ENCODE measurements at regions not wholly inside any gene's neighbourhood (a gene's known extent, or its start where the extent isn't known, plus 50 kb on each side); places are given as distances from the start of the nearest gene placed in this dataset.

DNA sequence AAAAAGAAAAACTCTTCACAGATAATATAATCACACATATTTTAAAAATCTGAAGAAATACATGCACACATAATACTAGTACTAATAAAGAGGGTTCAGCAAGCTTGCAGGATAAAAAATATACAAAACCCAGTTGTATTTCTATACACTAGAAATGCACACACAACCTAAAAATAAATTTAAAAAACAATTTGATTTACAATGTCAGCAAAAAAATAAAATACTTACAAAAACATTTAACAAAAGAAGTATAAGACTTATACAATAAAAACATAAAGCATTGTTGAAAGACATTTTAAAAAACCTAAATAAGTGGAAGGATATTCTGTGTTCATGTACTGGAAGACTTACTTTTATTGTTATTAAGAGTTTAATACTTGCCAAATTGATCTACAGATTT is 81.7 kb upstream of the ALK start:
- TF ChIP-seq, protein P1, sequence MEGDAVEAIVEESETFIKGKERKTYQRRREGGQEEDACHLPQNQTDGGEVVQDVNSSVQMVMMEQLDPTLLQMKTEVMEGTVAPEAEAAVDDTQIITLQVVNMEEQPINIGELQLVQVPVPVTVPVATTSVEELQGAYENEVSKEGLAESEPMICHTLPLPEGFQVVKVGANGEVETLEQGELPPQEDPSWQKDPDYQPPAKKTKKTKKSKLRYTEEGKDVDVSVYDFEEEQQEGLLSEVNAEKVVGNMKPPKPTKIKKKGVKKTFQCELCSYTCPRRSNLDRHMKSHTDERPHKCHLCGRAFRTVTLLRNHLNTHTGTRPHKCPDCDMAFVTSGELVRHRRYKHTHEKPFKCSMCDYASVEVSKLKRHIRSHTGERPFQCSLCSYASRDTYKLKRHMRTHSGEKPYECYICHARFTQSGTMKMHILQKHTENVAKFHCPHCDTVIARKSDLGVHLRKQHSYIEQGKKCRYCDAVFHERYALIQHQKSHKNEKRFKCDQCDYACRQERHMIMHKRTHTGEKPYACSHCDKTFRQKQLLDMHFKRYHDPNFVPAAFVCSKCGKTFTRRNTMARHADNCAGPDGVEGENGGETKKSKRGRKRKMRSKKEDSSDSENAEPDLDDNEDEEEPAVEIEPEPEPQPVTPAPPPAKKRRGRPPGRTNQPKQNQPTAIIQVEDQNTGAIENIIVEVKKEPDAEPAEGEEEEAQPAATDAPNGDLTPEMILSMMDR (conservative IDR thresholded peaks at IDR 0.05), result no peak
- no peak for TF ChIP-seq ZFX (IDR thresholded peaks at IDR 0.05)
